ENCODE measurements at regions not wholly inside any gene's neighbourhood (a gene's known extent, or its start where the extent isn't known, plus 50 kb on each side); places are given as distances from the start of the nearest gene placed in this dataset.
A peak's percentile ranks its signal among the peaks of the same experiment; 100 is the strongest.
"Not testable (repeated sequence)": the region's sequence is repeated elsewhere in the genome, so short reads cannot be mapped to it uniquely, and the experiment has no call there.

DNA sequence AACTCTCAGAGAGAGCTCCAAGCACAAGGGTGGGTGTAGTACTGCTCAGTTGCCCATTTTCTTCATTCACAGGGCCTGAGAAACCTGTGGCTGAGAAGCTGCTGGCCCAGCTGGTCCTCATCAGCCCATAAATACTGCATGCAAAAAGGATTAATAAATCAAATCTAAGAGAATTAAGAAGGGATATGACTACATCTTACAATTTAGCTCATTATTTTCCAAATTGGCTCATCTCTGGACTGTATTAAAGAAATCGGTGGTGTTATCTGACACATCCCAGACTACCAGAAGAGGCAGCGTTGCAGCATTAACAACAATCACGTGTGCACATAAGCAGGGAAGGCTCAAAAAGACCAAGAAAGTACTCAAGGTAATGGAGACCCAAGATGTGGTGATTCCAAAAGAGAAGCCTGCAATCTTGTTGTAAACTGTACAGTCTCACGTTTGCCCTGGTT lies 90.7 kb downstream of the CD24 start:
- DNase-seq = peak; percentile 18

- no peak for DNase-seq
Observed at GRCh38 chr6:106882601-106883518, 91.7 kb downstream of the CD24 start.

DNA sequence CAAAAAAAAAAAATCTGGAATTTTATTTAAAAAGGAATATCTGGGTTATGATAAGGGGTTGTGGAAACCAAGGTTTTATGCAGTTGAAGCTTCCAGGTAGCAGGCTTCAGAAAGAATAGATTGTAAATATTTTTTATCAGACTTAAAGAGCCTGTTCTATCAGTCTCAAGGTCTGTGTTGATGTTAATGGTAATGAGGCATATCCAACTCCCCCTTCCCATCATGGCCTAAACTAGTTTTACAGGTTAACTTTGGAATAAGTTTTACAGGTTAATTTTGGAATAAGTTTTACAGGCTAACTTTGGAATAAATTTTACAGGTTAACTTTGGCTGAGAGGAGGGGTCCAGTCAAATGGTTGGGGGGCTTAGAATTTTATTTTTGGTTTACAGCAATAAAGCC lies 92.4 kb downstream of the CD24 start:
- DNase-seq = no peak

DNA sequence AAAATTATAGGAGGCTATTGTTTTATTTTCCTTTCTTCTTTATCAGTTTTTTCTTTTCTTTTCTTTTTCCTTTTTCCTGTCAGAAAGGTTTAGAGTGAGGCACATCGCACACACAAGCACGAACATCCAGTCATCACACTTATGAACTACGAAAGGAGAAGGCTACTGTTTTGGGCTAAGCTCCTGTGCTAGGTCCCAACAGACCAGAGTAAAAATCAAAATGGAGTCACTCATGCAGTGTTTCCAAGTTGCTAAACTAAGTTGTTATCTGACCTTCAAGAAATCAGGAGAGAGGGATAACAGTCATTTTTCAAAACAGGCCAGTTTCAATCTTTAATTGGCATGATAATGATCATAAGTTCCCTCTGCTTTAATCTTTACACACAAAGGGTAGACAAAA lies 93.6 kb downstream of the CD24 start:
- DNase-seq = no peak

GRCh38 chr6:106875782-106876321 lies 98.7 kb downstream of the CD24 start:
- no peak for DNase-seq

DNA sequence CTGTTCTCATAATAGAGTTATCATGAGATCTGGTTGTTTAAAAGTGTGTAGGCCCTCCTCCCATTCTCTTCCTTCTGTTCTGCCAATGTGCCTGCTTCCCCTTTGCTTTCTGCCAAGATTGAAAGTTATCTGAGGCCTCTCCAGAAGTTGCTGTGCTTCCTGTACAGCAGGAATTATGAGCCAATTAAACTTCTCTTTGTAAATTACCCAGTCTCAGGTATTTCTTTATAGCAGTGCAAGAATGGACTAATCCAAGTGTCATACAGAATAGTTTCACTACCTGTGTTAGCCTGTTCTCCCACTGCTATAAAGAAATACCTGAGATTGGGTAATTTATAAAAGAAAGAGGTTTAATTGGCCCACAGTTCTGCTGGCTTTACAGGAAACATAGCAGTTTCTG lies 100.0 kb downstream of the CD24 start:
- no peak for DNase-seq

DNA sequence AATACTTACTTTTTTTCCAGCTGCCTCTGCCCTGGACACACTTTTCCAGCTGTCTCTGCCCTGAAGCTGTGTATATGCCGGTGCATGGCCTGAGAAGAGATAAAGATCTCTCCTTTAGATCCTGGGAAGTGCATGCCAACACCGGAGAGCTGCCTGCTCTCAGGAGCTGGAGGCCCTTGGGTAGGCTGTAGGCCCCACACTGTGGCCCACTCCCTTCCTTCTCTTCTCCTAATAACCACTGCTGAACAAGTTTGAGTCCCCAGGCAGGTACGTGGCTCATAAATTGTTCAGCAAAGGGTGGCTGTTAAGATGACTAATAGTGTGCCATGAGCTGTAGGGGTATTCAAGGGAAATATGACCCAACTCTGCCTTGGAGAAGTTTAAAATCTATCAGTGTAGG lies 102.5 kb downstream of the CD24 start:
- no peak for DNase-seq

- no peak for DNase-seq
Observed at GRCh38 chr6:106870824-106871717, 103.5 kb downstream of the CD24 start.

DNA sequence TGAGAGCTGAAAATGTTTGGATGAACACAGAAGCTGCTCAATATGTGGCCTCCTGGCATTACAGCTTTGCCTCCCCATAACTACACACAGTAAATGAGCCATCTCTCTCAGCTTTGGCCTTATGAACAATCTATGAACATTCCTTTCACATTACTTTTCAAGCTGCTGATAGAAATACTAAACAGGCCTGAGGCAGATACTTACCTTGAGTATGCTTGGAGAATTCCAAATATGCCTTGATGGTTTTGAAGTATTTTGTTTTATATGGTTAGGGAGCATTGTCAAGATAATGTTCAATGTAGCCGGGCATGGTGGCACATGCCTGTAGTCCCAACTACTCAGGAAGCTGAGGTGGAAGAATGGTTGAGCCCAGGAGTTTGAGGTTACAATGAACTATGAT lies 104.5 kb downstream of the CD24 start:
- no peak for DNase-seq

GRCh38 chr6:106869203-106869602 lies 105.3 kb downstream of the CD24 start:
- no peak for DNase-seq

DNA sequence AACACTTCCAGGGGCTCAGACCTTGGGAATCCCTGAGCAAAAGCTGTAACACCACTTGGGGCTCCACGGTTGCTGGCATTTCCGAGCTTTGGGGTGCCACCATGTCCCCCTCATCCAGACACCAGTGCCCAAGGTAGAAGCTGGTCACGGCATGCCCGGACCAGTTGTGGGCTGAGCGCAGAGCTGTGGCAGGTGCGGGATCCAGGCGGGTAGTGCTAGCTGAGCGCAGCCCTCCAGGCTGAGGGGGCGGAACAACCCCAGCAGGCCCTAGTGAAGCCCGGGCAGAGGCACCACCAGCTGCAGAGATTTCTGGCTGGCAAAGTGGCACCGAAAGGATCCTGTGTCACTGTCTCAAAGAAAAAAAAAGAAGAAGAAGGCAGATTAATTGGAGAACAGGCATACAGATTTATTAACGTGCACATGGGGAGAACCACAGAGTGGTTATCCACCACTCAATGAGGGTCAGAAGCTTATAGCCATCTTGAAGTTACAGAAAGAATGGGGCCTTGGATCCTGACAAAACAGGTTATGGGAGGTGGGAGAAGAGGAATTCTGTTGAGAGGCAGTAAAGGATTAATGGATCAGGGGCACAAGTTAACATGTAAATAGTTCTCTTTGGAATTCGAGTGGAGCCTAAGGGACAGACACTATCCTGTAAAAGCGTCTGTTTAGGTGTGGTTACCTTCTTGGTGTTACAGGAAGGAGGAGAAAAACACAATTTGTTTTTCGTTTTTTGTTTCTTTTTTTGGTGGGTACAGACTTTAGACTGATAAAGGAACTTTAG lies 107.5 kb downstream of the CD24 start:
- no peak for DNase-seq

GRCh38 chr6:106862858-106863257 lies 111.7 kb downstream of the CD24 start:
- no peak for DNase-seq

DNA sequence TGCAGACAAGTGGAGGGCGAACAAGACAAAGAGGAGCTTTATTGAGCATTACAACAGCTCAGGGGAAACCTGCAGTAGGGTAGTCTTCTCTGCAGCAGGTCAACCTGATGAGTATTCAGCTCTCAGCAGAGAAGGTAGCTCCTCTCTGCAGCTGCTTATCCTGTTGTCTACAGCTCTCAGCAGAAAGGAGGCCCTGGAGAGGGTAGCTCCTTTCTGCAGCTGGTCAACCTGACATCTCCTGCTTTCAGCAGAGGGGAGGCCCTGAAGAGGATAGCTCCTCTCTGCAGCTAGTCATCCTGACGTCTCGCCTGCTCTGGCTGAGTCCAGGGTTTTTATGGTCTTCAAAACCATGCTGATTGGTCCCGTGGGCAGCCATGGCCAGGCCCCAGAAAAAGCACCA lies 113.6 kb downstream of the CD24 start:
- DNase-seq = no peak

DNA sequence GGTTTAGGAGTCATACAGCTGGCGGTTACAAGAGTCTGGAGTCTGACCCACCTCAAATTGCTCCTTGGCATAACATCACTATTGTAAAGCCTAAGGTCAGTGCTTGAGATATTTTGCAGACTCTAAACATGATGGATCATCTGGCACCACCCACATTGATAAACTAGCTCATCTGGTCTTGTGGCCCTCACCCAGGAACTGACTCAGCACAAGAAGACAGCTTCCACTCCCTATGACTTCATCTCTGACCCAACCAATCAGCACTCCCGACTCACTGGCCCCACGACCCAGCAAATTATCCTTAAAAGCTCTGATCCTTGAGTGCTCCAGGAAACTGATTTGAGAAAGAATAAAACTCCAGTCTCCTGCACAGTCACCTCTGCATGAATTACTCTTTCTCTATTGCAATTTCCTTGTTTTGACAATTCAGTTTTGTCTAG lies 115.9 kb downstream of the CD24 start:
- DNase-seq = peak; percentile 19

- DNase-seq = no peak
Observed at GRCh38 chr6:106857771-106858652, 116.5 kb downstream of the CD24 start.

DNA sequence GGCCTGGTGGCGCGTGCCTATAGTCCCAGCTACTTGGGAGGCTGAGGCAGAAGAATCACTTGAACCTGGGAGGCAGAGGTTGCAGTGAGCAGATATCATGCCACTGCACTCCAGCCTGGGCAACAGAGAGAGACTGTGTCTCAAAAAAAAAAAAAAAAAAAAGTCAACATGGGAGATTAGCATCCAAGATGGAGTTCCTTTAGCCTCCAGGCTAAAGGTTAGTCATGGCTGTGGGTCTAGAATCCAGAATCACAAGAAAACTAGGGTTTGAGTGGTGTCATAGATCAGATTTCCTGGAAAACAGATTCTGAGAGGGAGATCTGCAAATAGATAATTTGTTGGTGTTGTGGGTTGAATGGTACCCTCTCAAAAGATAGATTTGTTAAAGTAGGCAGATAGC lies 117.2 kb downstream of the CD24 start:
- not testable (repeated sequence) for DNase-seq

GRCh38 chr6:106856227-106856874 lies 118.2 kb downstream of the CD24 start:
- DNase-seq = no peak

GRCh38 chr6:106855117-106855516 lies 119.4 kb downstream of the CD24 start:
- DNase-seq = no peak

- DNase-seq = no peak
Observed at GRCh38 chr6:106849676-106850332, 124.7 kb downstream of the CD24 start.

DNA sequence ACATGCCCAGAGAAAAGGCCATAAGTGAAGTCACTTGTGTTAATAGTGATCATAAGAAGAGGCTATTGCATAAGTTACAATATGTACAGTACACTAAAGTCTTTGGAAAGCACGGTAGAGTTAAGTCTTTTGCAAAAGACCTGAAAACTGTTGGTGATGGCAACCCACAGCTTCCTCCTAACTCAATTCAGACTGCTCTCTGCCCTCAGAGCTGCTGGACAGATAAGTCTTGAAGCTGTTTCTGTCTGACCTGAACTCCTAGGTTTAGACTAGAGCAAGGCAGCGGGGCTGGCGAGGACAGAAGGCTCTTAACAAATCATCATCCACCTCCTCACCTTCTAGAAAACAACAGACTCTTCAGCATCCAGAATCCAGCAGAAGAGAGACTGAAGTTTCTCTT lies 125.4 kb downstream of the CD24 start:
- peak; percentile 9 for DNase-seq

Measured in hematopoietic multipotent progenitor cell treated with erythropoietin and hydrocortisone succinate and interleukin-3 and kit ligand, for 8 days (in vitro differentiated cells).